ENCODE measurements at regions not wholly inside any gene's neighbourhood (a gene's known extent, or its start where the extent isn't known, plus 50 kb on each side); places are given as distances from the start of the nearest gene placed in this dataset.
"Not testable (repeated sequence)": the region's sequence is repeated elsewhere in the genome, so short reads cannot be mapped to it uniquely, and the experiment has no call there.

DNA sequence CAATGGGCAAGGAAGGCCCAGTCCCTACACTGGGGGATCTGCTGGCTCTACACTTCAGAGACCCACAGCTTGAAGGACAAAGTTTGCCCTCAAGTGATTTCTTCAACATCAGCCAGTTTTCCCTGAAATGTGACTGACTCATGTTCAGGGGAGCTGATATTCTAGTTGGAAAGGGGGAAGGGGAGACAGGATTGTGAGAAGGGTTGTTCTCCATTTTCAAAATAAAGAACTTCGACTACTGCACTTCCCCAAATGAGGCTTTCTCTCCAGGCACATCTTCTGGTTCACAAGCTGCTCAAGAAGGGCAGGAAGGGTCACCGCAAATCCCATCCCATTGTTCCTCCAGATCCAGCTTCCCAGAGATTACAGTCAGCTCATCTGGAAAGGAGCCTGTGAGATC lies 117.6 kb downstream of the BCL2L11 start:
- Mint-ChIP-seq H3K36me3 (ENCODE audit: low read depth) (peaks cover 12% of the 10 kb centered on the region), H3K4me3 (no peak overlapping the region), H3K4me1 (ENCODE audit: low read depth) (peaks cover 16% of the 10 kb centered on the region), H3K9me3 (ENCODE audit: insufficient read depth) (no peaks in the 10 kb centered on the region), H3K27me3 (ENCODE audit: low read depth) (no peaks in the 10 kb centered on the region), H3K27ac (no peak overlapping the region)
- ATAC-seq (no peak), DNase-seq (no peak)
- ChIA-PET POLR2A (interaction anchor here (1.4 kb wide), 1 partner anchor 29 kb away, joined by 4 read pairs; no protein-coding TSS in a partner anchor), CTCF (interaction anchor here (1.4 kb wide), 1 partner anchor 118 kb away, joined by 5 read pairs; the partner anchor contains the start of gene BCL2L11)

- no peak for ATAC-seq
- peak overlapping the region; percentile 20 for H3K27ac Mint-ChIP-seq
- no peaks in the 10 kb centered on the region for H3K27me3 Mint-ChIP-seq (ENCODE audit: low read depth)
- peaks cover 12% of the 10 kb centered on the region for H3K36me3 Mint-ChIP-seq (ENCODE audit: low read depth)
- H3K9me3 Mint-ChIP-seq (ENCODE audit: insufficient read depth), result no peaks in the 10 kb centered on the region
- peaks cover 16% of the 10 kb centered on the region for H3K4me1 Mint-ChIP-seq (ENCODE audit: low read depth)
- no peak overlapping the region for H3K4me3 Mint-ChIP-seq
- ChIA-PET POLR2A (interaction anchor here (1.4 kb wide), 1 partner anchor 30 kb away, joined by 4 read pairs; no protein-coding TSS in a partner anchor), CTCF (interaction anchor here (1.4 kb wide), 1 partner anchor 119 kb away, joined by 5 read pairs; the partner anchor contains the start of gene BCL2L11)
- no peak for DNase-seq
Observed at GRCh38 chr2:111239107-111239506, 118.4 kb downstream of the BCL2L11 start.

DNA sequence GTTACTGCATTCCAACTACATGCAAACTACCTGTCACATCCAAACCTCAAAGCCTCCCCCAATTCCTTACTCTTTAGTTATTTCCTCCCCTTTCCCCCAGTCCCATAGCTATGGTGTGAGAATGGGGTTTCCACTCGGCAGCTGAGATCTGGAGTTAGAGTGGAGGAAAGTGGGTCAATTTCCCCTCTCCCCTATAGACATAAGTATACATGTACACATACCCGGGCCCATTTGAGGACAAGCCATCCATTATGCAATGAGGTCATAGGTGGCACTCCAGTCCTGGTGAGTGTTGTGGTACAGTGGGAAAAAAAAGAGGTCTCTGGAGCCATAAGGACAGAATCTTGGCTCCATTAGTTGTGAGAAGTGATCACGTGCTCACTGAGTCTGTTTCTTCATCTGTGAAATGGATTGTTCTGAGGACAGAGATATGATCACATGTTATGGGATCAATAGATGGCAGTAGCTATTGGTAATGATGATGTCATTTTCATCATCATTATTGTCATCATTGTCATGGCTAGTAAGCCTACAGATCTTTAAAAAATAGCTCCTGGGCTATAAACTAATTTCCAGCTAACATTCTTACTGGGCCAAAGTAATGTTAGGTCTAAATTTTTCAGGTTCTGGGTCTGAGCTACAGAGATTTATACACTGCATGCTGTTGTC lies 119.0 kb downstream of the BCL2L11 start:
- H3K4me1 Mint-ChIP-seq (ENCODE audit: low read depth), result peaks cover 16% of the 10 kb centered on the region
- ChIA-PET CTCF (no interaction called here), POLR2A (interaction anchor here (0.7 kb wide), 1 partner anchor 344 kb away, joined by 3 read pairs; no protein-coding TSS in a partner anchor)
- no peaks in the 10 kb centered on the region for H3K9me3 Mint-ChIP-seq (ENCODE audit: insufficient read depth)
- no peaks in the 10 kb centered on the region for H3K27me3 Mint-ChIP-seq (ENCODE audit: low read depth)
- peaks cover 12% of the 10 kb centered on the region for H3K36me3 Mint-ChIP-seq (ENCODE audit: low read depth)
- H3K4me3 Mint-ChIP-seq, result no peak overlapping the region
- no peak overlapping the region for H3K27ac Mint-ChIP-seq
- ATAC-seq (no peak), DNase-seq (no peak)

DNA sequence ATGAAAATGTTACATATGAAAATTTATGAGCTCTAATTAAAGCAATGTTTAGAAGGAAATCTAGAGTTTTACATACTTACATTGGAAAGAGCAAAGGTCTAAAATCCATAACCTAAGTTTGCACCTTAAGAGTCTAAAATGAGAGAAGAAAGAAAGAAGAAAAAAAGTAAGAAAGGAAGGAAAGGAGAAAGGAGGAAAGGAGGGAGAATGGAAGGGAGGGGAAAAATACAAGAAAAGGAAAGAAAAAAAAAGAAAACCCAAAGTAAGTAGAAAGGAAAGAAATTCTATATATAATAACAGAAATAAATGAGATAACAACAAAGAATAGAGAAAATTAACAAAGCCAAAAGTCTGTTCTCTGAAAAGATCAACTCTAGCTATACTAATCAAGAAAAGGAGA lies 122.6 kb downstream of the BCL2L11 start:
- no peak overlapping the region for H3K27ac Mint-ChIP-seq
- peaks cover 16% of the 10 kb centered on the region for H3K4me1 Mint-ChIP-seq (ENCODE audit: low read depth)
- no peak for ATAC-seq
- no peak overlapping the region for H3K4me3 Mint-ChIP-seq
- H3K36me3 Mint-ChIP-seq (ENCODE audit: low read depth), result peaks cover 9% of the 10 kb centered on the region
- DNase-seq, result no peak
- no peaks in the 10 kb centered on the region for H3K9me3 Mint-ChIP-seq (ENCODE audit: insufficient read depth)
- no peaks in the 10 kb centered on the region for H3K27me3 Mint-ChIP-seq (ENCODE audit: low read depth)
- ChIA-PET POLR2A (no interaction called here), CTCF (no interaction called here)

GRCh38 chr2:111244864-111245263 lies 124.2 kb downstream of the BCL2L11 start:
- ATAC-seq (no peak), DNase-seq (no peak)
- H3K27me3 Mint-ChIP-seq (ENCODE audit: low read depth), result no peaks in the 10 kb centered on the region
- POLR2A ChIA-PET, result no interaction called here
- H3K4me1 Mint-ChIP-seq (ENCODE audit: low read depth), result peaks cover under 1% of the 10 kb centered on the region
- peaks cover 7% of the 10 kb centered on the region for H3K36me3 Mint-ChIP-seq (ENCODE audit: low read depth)
- no peak overlapping the region for H3K4me3 Mint-ChIP-seq
- H3K27ac Mint-ChIP-seq, result no peak overlapping the region
- CTCF ChIA-PET, result no interaction called here
- no peaks in the 10 kb centered on the region for H3K9me3 Mint-ChIP-seq (ENCODE audit: insufficient read depth)

GRCh38 chr2:111246620-111247061 lies 125.9 kb downstream of the BCL2L11 start:
- H3K4me3 Mint-ChIP-seq, result no peak overlapping the region
- H3K36me3 Mint-ChIP-seq (ENCODE audit: low read depth), result peaks cover 6% of the 10 kb centered on the region
- peaks cover 5% of the 10 kb centered on the region for H3K27me3 Mint-ChIP-seq (ENCODE audit: low read depth)
- POLR2A ChIA-PET, result no interaction called here
- H3K27ac Mint-ChIP-seq, result no peak overlapping the region
- DNase-seq (no peak), ATAC-seq (no peak)
- H3K9me3 Mint-ChIP-seq (ENCODE audit: insufficient read depth), result no peaks in the 10 kb centered on the region
- no peaks in the 10 kb centered on the region for H3K4me1 Mint-ChIP-seq (ENCODE audit: low read depth)
- CTCF ChIA-PET, result no interaction called here

DNA sequence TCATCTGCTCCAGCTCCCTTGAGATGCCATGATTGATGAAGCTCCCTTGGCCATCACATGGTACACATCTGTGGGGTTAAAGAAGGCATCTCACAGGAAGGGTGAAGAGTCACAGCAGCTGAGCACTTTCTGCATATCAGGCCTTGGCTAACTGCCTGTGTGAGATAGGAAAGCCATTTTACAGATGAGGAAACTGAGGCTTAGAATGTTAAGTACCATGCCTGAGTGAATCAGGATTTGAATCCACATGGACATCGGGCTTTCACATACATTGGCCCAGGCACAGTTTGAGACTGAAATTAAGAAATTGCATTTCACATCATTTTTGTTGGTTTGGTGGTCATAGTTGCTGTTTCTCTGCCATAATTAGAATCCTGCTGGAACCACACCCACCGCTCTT lies 126.8 kb downstream of the BCL2L11 start:
- POLR2A ChIA-PET, result no interaction called here
- no peak for DNase-seq
- H3K9me3 Mint-ChIP-seq (ENCODE audit: insufficient read depth), result peaks cover 6% of the 10 kb centered on the region
- H3K27me3 Mint-ChIP-seq (ENCODE audit: low read depth), result peaks cover 9% of the 10 kb centered on the region
- H3K36me3 Mint-ChIP-seq (ENCODE audit: low read depth), result peaks cover 13% of the 10 kb centered on the region
- no peak overlapping the region for H3K27ac Mint-ChIP-seq
- H3K4me1 Mint-ChIP-seq (ENCODE audit: low read depth), result no peaks in the 10 kb centered on the region
- H3K4me3 Mint-ChIP-seq, result no peak overlapping the region
- CTCF ChIA-PET, result no interaction called here
- ATAC-seq, result no peak

GRCh38 chr2:111249806-111250205 lies 129.1 kb downstream of the BCL2L11 start:
- peaks cover 13% of the 10 kb centered on the region for H3K36me3 Mint-ChIP-seq (ENCODE audit: low read depth)
- CTCF ChIA-PET, result no interaction called here
- peaks cover 11% of the 10 kb centered on the region for H3K9me3 Mint-ChIP-seq (ENCODE audit: insufficient read depth)
- H3K27me3 Mint-ChIP-seq (ENCODE audit: low read depth), result peaks cover 9% of the 10 kb centered on the region
- no peaks in the 10 kb centered on the region for H3K4me1 Mint-ChIP-seq (ENCODE audit: low read depth)
- DNase-seq (no peak), ATAC-seq (no peak)
- H3K27ac Mint-ChIP-seq, result no peak overlapping the region
- H3K4me3 Mint-ChIP-seq, result no peak overlapping the region
- POLR2A ChIA-PET, result no interaction called here

GRCh38 chr2:111250448-111251030 lies 129.8 kb downstream of the BCL2L11 start:
- Mint-ChIP-seq H3K9me3 (ENCODE audit: insufficient read depth) (peaks cover 11% of the 10 kb centered on the region), H3K4me1 (ENCODE audit: low read depth) (no peaks in the 10 kb centered on the region), H3K4me3 (no peak overlapping the region), H3K27ac (no peak overlapping the region), H3K27me3 (ENCODE audit: low read depth) (peaks cover 9% of the 10 kb centered on the region), H3K36me3 (ENCODE audit: low read depth) (peaks cover 13% of the 10 kb centered on the region)
- DNase-seq (no peak), ATAC-seq (no peak)
- ChIA-PET POLR2A (no interaction called here), CTCF (no interaction called here)

DNA sequence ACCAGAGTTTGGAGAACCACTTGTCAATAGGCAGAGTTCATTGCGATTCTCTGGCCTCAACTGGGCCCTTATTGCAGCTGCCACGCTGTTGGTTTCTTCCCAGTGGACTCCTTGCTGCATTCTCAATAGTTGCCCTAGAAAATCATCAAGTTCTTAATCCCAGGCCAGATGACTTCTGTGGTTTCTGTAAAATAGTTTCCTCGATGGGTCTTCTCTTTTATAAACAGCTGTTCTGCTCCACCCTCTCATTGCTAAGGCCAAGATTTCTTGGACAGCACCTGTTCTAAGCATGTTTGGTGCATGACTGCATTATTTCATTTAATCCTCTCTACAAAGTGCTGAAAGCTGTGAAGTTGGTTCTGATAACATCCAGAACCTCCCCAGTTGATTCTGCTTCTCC lies 131.0 kb downstream of the BCL2L11 start:
- ChIA-PET CTCF (no interaction called here), POLR2A (no interaction called here)
- Mint-ChIP-seq H3K27me3 (ENCODE audit: low read depth) (peaks cover 9% of the 10 kb centered on the region), H3K9me3 (ENCODE audit: insufficient read depth) (peaks cover 11% of the 10 kb centered on the region), H3K4me3 (peak overlapping the region; percentile 7), H3K4me1 (ENCODE audit: low read depth) (no peaks in the 10 kb centered on the region), H3K27ac (peak overlapping the region; percentile 23), H3K36me3 (ENCODE audit: low read depth) (peaks cover 13% of the 10 kb centered on the region)
- ATAC-seq, result no peak
- no peak for DNase-seq

DNA sequence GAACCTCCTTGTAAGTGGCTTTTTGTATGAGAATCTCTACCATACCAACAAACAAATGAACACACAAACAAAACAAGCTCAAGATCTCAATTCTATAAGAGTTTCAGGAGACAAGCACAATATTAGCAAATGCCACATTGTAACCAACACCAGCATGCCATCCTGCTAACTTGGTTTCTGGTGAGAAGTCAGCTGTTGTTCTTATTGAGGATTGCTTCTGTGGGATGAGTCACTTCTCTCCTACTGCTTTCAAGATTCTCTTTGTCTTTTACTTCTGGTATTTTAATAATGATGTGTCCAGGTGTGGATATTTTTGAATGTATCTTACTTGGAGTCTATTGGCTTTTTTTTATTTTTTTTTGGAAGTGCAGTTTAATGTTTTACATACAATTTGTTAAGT lies 131.7 kb downstream of the BCL2L11 start:
- ATAC-seq (no peak), DNase-seq (no peak)
- no peak overlapping the region for H3K27ac Mint-ChIP-seq
- peaks cover 13% of the 10 kb centered on the region for H3K36me3 Mint-ChIP-seq (ENCODE audit: low read depth)
- no peak overlapping the region for H3K4me3 Mint-ChIP-seq
- no peaks in the 10 kb centered on the region for H3K4me1 Mint-ChIP-seq (ENCODE audit: low read depth)
- ChIA-PET CTCF (no interaction called here), POLR2A (no interaction called here)
- H3K9me3 Mint-ChIP-seq (ENCODE audit: insufficient read depth), result peaks cover 11% of the 10 kb centered on the region
- H3K27me3 Mint-ChIP-seq (ENCODE audit: low read depth), result peaks cover 9% of the 10 kb centered on the region

DNA sequence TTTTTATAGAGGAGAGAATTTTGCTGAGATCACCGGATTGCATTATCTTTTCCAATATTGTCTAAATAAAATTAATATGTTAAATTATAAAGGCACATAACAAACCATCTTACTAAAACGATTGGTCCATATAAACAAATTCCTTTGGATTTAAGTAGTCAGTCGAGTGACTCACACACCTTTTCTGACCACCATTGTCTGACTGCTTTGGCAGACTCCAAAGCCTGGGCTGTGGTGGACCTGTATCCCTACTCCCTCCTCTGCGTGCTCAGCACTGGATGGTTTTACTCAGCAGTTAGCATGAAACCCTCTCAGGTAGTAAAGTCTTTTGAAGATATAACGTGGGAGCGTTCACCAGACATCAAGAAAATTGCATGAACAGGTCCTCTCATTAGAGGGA lies 134.2 kb downstream of the BCL2L11 start:
- H3K27me3 Mint-ChIP-seq (ENCODE audit: low read depth); POLR2A ChIA-PET; ATAC-seq; CTCF ChIA-PET; H3K4me1 Mint-ChIP-seq (ENCODE audit: low read depth); DNase-seq; H3K27ac Mint-ChIP-seq; H3K4me3 Mint-ChIP-seq: not testable (repeated sequence)
- Mint-ChIP-seq H3K36me3 (ENCODE audit: low read depth) (peaks cover 13% of the 10 kb centered on the region), H3K9me3 (ENCODE audit: insufficient read depth) (peaks cover 11% of the 10 kb centered on the region)

Measured in activated CD8-positive, alpha-beta T cell treated with anti-CD3 and anti-CD28 coated beads, Interleukin-2, amount 10 ng/mL, durations not matched to agents 7 days and 5 days (primary cell).